ENCODE measurements at regions not wholly inside any gene's neighbourhood (a gene's known extent, or its start where the extent isn't known, plus 50 kb on each side); places are given as distances from the start of the nearest gene placed in this dataset.

GRCh38 chr22:27612115-27612514 lies 189.4 kb downstream of the MN1 start:
- DNase-seq (ENCODE audit: low spot score in 2 of 2): no peak
- in situ Hi-C loops (cut with MboI; ENCODE audit: low sequenced_read_pairs): no loop called here

GRCh38 chr22:27613099-27614005 lies 188.2 kb downstream of the MN1 start:
- Histone ChIP-seq H3K4me3 (no peak overlapping the region), H3K4me1 (peaks cover 12% of the 10 kb centered on the region), H3K36me3 (replicated peaks) (no peaks in the 10 kb centered on the region), H3K27me3 (ENCODE audit: low read depth) (no peaks in the 10 kb centered on the region), H3K9me3 (no peaks in the 10 kb centered on the region)
- in situ Hi-C loops (cut with MboI; ENCODE audit: low sequenced_read_pairs): no loop called here
- DNase-seq (ENCODE audit: low spot score in 2 of 2): no peak

More at GRCh38 chr22:27612115-27612514, 189.4 kb downstream of the MN1 start:
- Histone ChIP-seq H3K4me1 (peaks cover 12% of the 10 kb centered on the region), H3K36me3 (replicated peaks) (no peaks in the 10 kb centered on the region), H3K9me3 (no peaks in the 10 kb centered on the region), H3K27me3 (ENCODE audit: low read depth) (no peaks in the 10 kb centered on the region), H3K4me3 (no peak overlapping the region)

GRCh38 chr22:27614006-27614649 lies 187.4 kb downstream of the MN1 start:
- no peak overlapping the region for H3K4me3 ChIP-seq
- DNase-seq (ENCODE audit: low spot score in 2 of 2): no peak
- in situ Hi-C loops (cut with MboI; ENCODE audit: low sequenced_read_pairs): no loop called here

GRCh38 chr22:27614650-27615007 lies 186.9 kb downstream of the MN1 start:
- Histone ChIP-seq H3K4me3 (no peak overlapping the region), H3K27me3 (ENCODE audit: low read depth) (no peaks in the 10 kb centered on the region), H3K36me3 (replicated peaks) (no peaks in the 10 kb centered on the region), H3K4me1 (peaks cover 3% of the 10 kb centered on the region), H3K9me3 (no peaks in the 10 kb centered on the region)
- no peak for DNase-seq (ENCODE audit: low spot score in 2 of 2)
- in situ Hi-C loops (cut with MboI; ENCODE audit: low sequenced_read_pairs): no loop called here

More at GRCh38 chr22:27614006-27614649, 187.4 kb downstream of the MN1 start:
- H3K9me3 ChIP-seq: no peaks in the 10 kb centered on the region
- no peaks in the 10 kb centered on the region for H3K27me3 ChIP-seq (ENCODE audit: low read depth)
- H3K36me3 ChIP-seq (replicated peaks): no peaks in the 10 kb centered on the region
- peaks cover 6% of the 10 kb centered on the region for H3K4me1 ChIP-seq

- Histone ChIP-seq H3K4me3 (no peak overlapping the region), H3K27me3 (ENCODE audit: low read depth) (no peaks in the 10 kb centered on the region), H3K9me3 (no peaks in the 10 kb centered on the region), H3K36me3 (replicated peaks) (no peaks in the 10 kb centered on the region), H3K4me1 (no peaks in the 10 kb centered on the region)
- no peak for DNase-seq (ENCODE audit: low spot score in 2 of 2)
- in situ Hi-C loops (cut with MboI; ENCODE audit: low sequenced_read_pairs): no loop called here
Observed at GRCh38 chr22:27615408-27615807, 186.1 kb downstream of the MN1 start.

GRCh38 chr22:27616033-27616432 lies 185.5 kb downstream of the MN1 start:
- no peak overlapping the region for H3K4me3 ChIP-seq
- H3K9me3 ChIP-seq: no peaks in the 10 kb centered on the region
- in situ Hi-C loops (cut with MboI; ENCODE audit: low sequenced_read_pairs): no loop called here
- H3K36me3 ChIP-seq (replicated peaks): no peaks in the 10 kb centered on the region
- DNase-seq (ENCODE audit: low spot score in 2 of 2): no peak
- H3K27me3 ChIP-seq (ENCODE audit: low read depth): no peaks in the 10 kb centered on the region
- no peaks in the 10 kb centered on the region for H3K4me1 ChIP-seq

- H3K4me3 ChIP-seq: no peak overlapping the region
- H3K36me3 ChIP-seq (replicated peaks): no peaks in the 10 kb centered on the region
- H3K27me3 ChIP-seq (ENCODE audit: low read depth): no peaks in the 10 kb centered on the region
- H3K9me3 ChIP-seq: no peaks in the 10 kb centered on the region
- H3K4me1 ChIP-seq: no peaks in the 10 kb centered on the region
- DNase-seq (ENCODE audit: low spot score in 2 of 2): no peak
- in situ Hi-C loops (cut with MboI; ENCODE audit: low sequenced_read_pairs): no loop called here
Observed at GRCh38 chr22:27617214-27617881, 184.2 kb downstream of the MN1 start.

- H3K4me1 ChIP-seq: no peaks in the 10 kb centered on the region
- H3K27me3 ChIP-seq (ENCODE audit: low read depth): no peaks in the 10 kb centered on the region
- H3K9me3 ChIP-seq: no peaks in the 10 kb centered on the region
- no peak for DNase-seq (ENCODE audit: low spot score in 2 of 2)
- H3K36me3 ChIP-seq (replicated peaks): no peaks in the 10 kb centered on the region
- no peak overlapping the region for H3K4me3 ChIP-seq
- in situ Hi-C loops (cut with MboI; ENCODE audit: low sequenced_read_pairs): no loop called here
Observed at GRCh38 chr22:27620367-27621154, 181.0 kb downstream of the MN1 start.

- no peak overlapping the region for H3K4me3 ChIP-seq
- in situ Hi-C loops (cut with MboI; ENCODE audit: low sequenced_read_pairs): no loop called here
- H3K9me3 ChIP-seq: no peaks in the 10 kb centered on the region
- H3K27me3 ChIP-seq (ENCODE audit: low read depth): no peaks in the 10 kb centered on the region
- H3K4me1 ChIP-seq: no peaks in the 10 kb centered on the region
- H3K36me3 ChIP-seq (replicated peaks): no peaks in the 10 kb centered on the region
- DNase-seq (ENCODE audit: low spot score in 2 of 2): no peak
Observed at GRCh38 chr22:27621486-27622070, 180.0 kb downstream of the MN1 start.

- in situ Hi-C loops (cut with MboI; ENCODE audit: low sequenced_read_pairs): no loop called here
Observed at GRCh38 chr22:27624042-27624441, 177.5 kb downstream of the MN1 start.

GRCh38 chr22:27624705-27625104 lies 176.9 kb downstream of the MN1 start:
- H3K4me3 ChIP-seq: no peak overlapping the region
- DNase-seq (ENCODE audit: low spot score in 2 of 2): no peak
- no peaks in the 10 kb centered on the region for H3K27me3 ChIP-seq (ENCODE audit: low read depth)
- H3K36me3 ChIP-seq (replicated peaks): no peaks in the 10 kb centered on the region
- H3K9me3 ChIP-seq: no peaks in the 10 kb centered on the region
- H3K4me1 ChIP-seq: no peaks in the 10 kb centered on the region; the same call in 1 of the 2 replicates
- in situ Hi-C loops (cut with MboI; ENCODE audit: low sequenced_read_pairs): no loop called here

More at GRCh38 chr22:27624042-27624441, 177.5 kb downstream of the MN1 start:
- no peak overlapping the region for H3K4me3 ChIP-seq
- no peak for DNase-seq (ENCODE audit: low spot score in 2 of 2)
- no peaks in the 10 kb centered on the region for H3K9me3 ChIP-seq
- H3K4me1 ChIP-seq: no peaks in the 10 kb centered on the region; the same call in 1 of the 2 replicates
- H3K36me3 ChIP-seq (replicated peaks): no peaks in the 10 kb centered on the region
- no peaks in the 10 kb centered on the region for H3K27me3 ChIP-seq (ENCODE audit: low read depth)

GRCh38 chr22:27625769-27626674 lies 175.5 kb downstream of the MN1 start:
- no peak for DNase-seq (ENCODE audit: low spot score in 2 of 2)
- Histone ChIP-seq H3K36me3 (replicated peaks) (no peaks in the 10 kb centered on the region), H3K4me1 (no peaks in the 10 kb centered on the region; the same call in 1 of the 2 replicates), H3K4me3 (no peak overlapping the region), H3K27me3 (ENCODE audit: low read depth) (no peaks in the 10 kb centered on the region), H3K9me3 (no peaks in the 10 kb centered on the region)
- in situ Hi-C loops (cut with MboI; ENCODE audit: low sequenced_read_pairs): no loop called here
